ENCODE measurements at regions not wholly inside any gene's neighbourhood (a gene's known extent, or its start where the extent isn't known, plus 50 kb on each side); places are given as distances from the start of the nearest gene placed in this dataset.
A peak's percentile ranks its signal among the peaks of the same experiment; 100 is the strongest.
"Not testable (repeated sequence)": the region's sequence is repeated elsewhere in the genome, so short reads cannot be mapped to it uniquely, and the experiment has no call there.

DNA sequence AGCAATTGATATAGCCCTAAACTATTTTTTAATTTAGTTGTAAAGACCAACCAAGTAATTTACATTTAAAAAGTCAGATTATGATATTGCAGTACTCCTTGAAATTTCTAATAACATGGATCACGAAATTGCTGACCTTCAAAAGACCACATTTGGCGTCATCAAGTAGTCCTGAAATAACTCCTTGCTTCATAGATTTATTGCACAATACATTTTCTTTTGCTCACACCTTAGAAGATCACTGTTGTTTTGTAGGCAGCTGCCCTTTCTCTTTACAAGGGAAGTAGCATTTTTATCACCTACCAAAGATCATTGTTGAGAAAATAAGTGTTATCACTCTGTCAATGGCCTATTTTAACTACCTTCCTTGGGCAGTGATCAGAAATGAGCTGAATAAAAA lies 815.8 kb downstream of the METTL15 start:
- Histone ChIP-seq H3K27me3 (no peaks in the 10 kb centered on the region), H4K20me1 (no peaks in the 10 kb centered on the region), H3K9ac (no peak overlapping the region)

DNA sequence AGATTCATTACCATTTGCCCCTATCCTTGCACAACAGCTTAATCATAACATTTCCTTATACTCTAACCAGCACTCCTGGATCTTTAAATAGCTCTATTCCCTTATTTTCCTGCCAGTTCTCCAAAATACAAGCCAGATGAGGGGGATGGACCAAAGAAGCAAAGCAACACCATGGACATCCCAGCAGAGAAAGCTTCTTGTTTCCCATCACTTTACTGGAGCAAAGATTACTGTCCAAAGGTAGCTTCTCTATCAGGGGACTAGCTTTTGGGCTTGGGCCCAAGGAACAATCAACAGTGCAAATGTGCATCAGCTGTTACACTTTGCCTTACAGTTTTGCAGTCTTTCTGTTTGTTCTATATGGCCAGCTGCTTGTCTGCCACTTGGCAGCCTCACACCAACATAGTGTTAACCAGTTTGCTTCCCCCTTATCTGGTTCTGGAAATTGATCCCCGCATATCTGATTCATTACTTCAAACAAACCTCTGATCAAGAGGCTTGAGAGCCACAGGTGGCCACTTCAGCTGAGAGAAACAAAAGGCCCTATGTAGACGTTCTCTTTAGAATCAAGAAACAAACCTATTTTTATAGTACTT lies 814.3 kb downstream of the METTL15 start:
- no peaks in the 10 kb centered on the region for H3K27me3 ChIP-seq
- no peak overlapping the region for H3K9ac ChIP-seq
- no peak overlapping the region for H3K4me3 ChIP-seq
- H3K4me1 ChIP-seq = no peaks in the 10 kb centered on the region
- no peaks in the 10 kb centered on the region for H4K20me1 ChIP-seq
- no peaks in the 10 kb centered on the region for H3K36me3 ChIP-seq
- H3K27ac ChIP-seq = no peak overlapping the region
- no peak overlapping the region for H3K4me2 ChIP-seq
- H3K9me3 ChIP-seq = no peaks in the 10 kb centered on the region
- TF ChIP-seq Cebpa-rat (IDR thresholded peaks at IDR 0.05) = no peak

More for the DNA sequence above, 815.8 kb downstream of the METTL15 start:
- H3K27ac ChIP-seq = no peak overlapping the region
- H3K36me3 ChIP-seq = no peaks in the 10 kb centered on the region
- H3K4me3 ChIP-seq = no peak overlapping the region
- H3K4me2 ChIP-seq = no peak overlapping the region
- no peaks in the 10 kb centered on the region for H3K4me1 ChIP-seq
- H3K9me3 ChIP-seq = no peaks in the 10 kb centered on the region
- no peak for TF ChIP-seq Cebpa-rat (IDR thresholded peaks at IDR 0.05)

DNA sequence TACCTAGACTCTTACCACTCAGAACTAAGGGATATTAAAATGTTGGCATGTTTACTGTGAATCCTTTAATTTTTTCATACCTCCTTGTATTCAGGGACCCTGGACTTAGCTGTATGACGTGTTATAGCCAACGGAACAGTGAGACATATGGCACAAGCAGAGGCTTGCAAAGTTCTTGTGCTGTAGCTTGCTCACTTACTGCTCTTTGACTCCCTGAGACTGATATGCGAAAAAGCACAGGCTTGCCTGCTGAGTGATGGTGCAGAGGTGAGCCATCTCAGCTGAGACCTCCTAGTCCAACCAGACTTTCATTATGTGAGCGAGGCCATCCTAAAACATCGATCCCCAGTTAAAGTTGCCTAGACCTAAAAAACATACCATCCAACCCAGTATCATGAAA lies 811.0 kb downstream of the METTL15 start:
- no peak for TF ChIP-seq Cebpa-rat (IDR thresholded peaks at IDR 0.05)
- Histone ChIP-seq H3K9me3 (no peaks in the 10 kb centered on the region), H3K27me3 (no peaks in the 10 kb centered on the region), H3K4me2 (no peak overlapping the region), H3K4me3 (no peak overlapping the region), H3K36me3 (no peaks in the 10 kb centered on the region), H3K27ac (no peak overlapping the region), H3K9ac (no peak overlapping the region), H3K4me1 (no peaks in the 10 kb centered on the region), H4K20me1 (no peaks in the 10 kb centered on the region)

DNA sequence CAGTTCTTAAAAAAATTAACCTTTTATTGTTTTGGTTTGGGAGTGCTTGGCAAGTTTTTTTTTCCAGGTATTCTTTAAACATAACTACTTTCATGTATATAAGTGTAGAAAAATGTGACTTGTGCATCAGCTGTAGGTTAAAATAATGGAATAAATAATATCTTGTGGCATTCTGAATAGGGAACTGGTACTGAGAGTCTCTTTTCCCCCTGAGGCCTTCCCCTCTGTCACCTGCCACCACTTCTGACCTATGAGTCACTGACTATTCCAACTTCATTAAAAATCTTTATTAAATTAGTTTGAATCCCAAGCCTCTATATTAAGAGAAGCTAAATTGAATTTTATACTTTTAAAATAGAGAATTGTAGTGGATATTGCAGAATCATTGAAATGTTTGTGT lies 805.7 kb downstream of the METTL15 start:
- Histone ChIP-seq H3K36me3 (no peaks in the 10 kb centered on the region), H3K4me1 (peaks cover 17% of the 10 kb centered on the region), H3K27ac (no peak overlapping the region), H3K27me3 (no peaks in the 10 kb centered on the region), H3K9ac (no peak overlapping the region), H3K9me3 (no peaks in the 10 kb centered on the region), H4K20me1 (no peaks in the 10 kb centered on the region), H3K4me2 (no peak overlapping the region), H3K4me3 (no peak overlapping the region)
- no peak for TF ChIP-seq Cebpa-rat (IDR thresholded peaks at IDR 0.05)

DNA sequence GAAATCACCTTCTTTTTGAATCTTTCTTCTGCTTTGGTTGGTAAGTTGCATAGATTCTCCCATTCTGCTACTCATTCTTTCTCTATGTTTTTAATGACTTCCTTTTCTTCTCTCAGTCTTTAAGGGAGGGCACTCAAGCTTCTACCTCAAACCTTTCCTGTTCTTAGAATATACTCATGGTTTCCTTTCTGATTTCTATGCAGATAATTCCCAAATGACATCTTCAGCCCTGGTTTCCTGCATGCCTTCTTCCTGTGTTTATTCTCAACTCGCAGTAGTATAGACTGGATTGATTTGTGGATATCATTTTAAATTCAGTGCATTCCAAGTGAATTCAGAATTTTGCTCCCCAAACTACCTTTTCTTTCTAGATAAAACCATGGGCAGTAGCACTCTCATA lies 803.6 kb downstream of the METTL15 start:
- no peak overlapping the region for H3K9ac ChIP-seq
- no peaks in the 10 kb centered on the region for H3K36me3 ChIP-seq
- no peaks in the 10 kb centered on the region for H3K9me3 ChIP-seq
- H3K4me3 ChIP-seq = no peak overlapping the region
- H3K27me3 ChIP-seq = no peaks in the 10 kb centered on the region
- H4K20me1 ChIP-seq = no peaks in the 10 kb centered on the region
- H3K4me2 ChIP-seq = peak overlapping the region; percentile 51
- TF ChIP-seq Cebpa-rat (IDR thresholded peaks at IDR 0.05) = no peak
- H3K27ac ChIP-seq = no peak overlapping the region
- H3K4me1 ChIP-seq = peaks cover 17% of the 10 kb centered on the region

DNA sequence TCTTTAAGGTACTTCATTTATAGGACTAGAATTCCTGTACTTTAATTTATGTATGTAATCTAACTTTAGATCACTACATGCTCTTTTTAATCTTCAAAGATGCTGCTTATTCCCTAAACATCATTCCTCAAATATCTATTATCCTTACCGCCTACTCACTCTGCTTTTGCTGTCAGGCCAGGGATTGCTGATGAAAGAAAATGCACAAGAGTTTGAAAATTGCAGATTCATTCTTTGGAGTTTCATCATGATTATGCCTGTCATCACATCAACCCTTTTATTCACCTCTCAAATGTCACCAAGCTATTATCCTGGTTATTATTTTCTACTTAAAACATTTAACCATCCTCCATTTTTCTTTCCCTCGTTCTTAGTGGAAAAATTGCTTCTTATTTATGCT lies 802.7 kb downstream of the METTL15 start:
- H3K36me3 ChIP-seq = no peaks in the 10 kb centered on the region
- no peaks in the 10 kb centered on the region for H4K20me1 ChIP-seq
- H3K4me3 ChIP-seq = no peak overlapping the region
- H3K9ac ChIP-seq = no peak overlapping the region
- H3K27me3 ChIP-seq = no peaks in the 10 kb centered on the region
- no peak overlapping the region for H3K27ac ChIP-seq
- no peak for TF ChIP-seq Cebpa-rat (IDR thresholded peaks at IDR 0.05)
- H3K4me2 ChIP-seq = no peak overlapping the region
- H3K9me3 ChIP-seq = no peaks in the 10 kb centered on the region
- H3K4me1 ChIP-seq = peaks cover 17% of the 10 kb centered on the region

DNA sequence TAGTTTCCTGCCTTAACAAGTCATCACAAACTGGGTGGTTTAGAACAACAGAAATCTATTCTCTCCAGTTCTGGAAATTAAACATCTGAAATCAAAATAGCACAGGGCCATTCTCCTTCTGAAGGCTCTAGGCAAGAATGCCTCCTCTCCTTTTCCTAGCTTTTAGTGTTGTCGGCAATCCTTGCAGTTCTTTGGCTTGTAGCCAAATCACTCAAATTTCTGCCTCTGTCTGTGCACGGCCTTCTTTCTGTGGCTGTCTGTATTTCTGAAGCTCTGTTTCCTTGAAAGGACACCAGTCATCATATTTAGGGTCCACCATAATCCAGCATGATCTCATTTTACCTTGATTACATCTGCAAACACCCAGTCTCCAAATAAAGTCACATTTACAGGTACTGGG lies 795.5 kb downstream of the METTL15 start:
- Histone ChIP-seq H3K27ac (no peak overlapping the region), H3K36me3 (no peaks in the 10 kb centered on the region), H3K4me2 (no peak overlapping the region)

DNA sequence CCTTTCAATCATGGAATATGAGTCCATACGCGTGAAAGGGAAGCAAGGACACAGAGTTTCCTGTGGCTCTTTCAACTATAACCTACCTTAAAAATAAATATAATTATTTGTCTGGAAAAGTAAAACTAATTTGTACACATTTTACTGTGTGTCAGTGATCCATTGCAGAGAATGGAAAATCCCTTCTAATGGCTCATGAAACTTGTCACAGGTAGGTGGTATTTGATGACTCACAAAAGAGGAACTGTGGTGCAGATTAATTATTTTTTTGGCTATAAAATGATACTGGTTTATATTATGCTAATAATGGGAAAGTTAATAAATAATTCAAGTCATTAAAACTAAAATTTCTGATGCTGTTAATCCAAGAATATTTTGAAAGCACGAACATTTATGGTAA lies 792.2 kb downstream of the METTL15 start:
- no peaks in the 10 kb centered on the region for H3K4me1 ChIP-seq
- H3K36me3 ChIP-seq = no peaks in the 10 kb centered on the region

More for the DNA sequence above, 795.5 kb downstream of the METTL15 start:
- H3K27me3 ChIP-seq = no peaks in the 10 kb centered on the region
- no peaks in the 10 kb centered on the region for H3K9me3 ChIP-seq
- no peak overlapping the region for H3K4me3 ChIP-seq
- no peak overlapping the region for H3K9ac ChIP-seq
- H4K20me1 ChIP-seq = no peaks in the 10 kb centered on the region
- H3K4me1 ChIP-seq = no peaks in the 10 kb centered on the region
- no peak for TF ChIP-seq Cebpa-rat (IDR thresholded peaks at IDR 0.05)

DNA sequence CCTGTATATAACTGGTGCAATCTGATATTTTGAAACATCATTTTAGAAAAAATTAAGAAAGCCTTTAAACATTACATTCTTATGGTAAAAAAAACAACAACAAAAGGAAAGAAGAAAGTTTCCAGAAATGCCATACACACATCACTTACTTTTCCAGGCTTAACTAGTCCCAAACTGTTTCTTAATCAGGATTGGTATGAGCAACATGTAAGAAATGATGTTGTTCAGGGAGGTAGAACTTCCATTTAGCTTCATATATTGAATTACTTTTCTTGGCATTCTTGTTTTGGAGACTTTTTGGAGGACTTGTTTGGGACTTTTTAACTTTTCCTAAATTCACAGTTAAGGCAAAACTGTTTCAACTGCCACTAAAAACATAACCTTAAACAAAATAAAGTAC lies 791.5 kb downstream of the METTL15 start:
- TF ChIP-seq Cebpa-rat (IDR thresholded peaks at IDR 0.05) = no peak
- no peaks in the 10 kb centered on the region for H3K27me3 ChIP-seq
- no peaks in the 10 kb centered on the region for H3K9me3 ChIP-seq
- H3K36me3 ChIP-seq = no peaks in the 10 kb centered on the region
- H3K4me2 ChIP-seq = no peak overlapping the region
- no peak overlapping the region for H3K9ac ChIP-seq
- no peaks in the 10 kb centered on the region for H4K20me1 ChIP-seq
- no peak overlapping the region for H3K27ac ChIP-seq
- H3K4me3 ChIP-seq = no peak overlapping the region
- H3K4me1 ChIP-seq = no peaks in the 10 kb centered on the region

More for the DNA sequence above, 792.2 kb downstream of the METTL15 start:
- Histone ChIP-seq H4K20me1 (no peaks in the 10 kb centered on the region), H3K27me3 (no peaks in the 10 kb centered on the region), H3K9me3 (no peaks in the 10 kb centered on the region), H3K27ac (no peak overlapping the region), H3K4me3 (no peak overlapping the region), H3K4me2 (no peak overlapping the region), H3K9ac (no peak overlapping the region)
- TF ChIP-seq Cebpa-rat (IDR thresholded peaks at IDR 0.05) = no peak

DNA sequence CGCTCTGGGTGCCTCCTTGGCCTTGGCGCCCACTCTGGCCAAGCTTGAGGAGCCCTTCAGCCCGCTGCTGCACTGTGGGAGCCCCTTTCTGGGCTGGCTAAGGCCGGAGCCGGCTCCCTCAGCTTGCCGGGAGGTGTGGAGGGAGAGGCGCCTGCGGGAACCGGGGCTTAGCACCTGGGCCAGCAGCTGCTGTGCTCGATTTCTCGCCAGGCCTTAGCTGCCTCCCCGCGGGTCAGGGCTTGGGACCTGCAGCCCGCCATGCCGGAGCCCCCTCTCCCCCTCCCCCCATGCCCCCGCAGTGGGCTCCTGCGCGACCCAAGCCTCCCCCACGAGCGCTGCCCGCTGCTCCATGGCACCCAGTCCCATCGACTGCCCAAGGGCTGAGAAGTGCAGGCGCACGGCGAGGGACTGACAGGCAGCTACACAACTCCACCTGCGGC lies 782.4 kb downstream of the METTL15 start:
- H3K9ac ChIP-seq, H3K9me3 ChIP-seq, H3K4me3 ChIP-seq, H4K20me1 ChIP-seq, H3K27ac ChIP-seq, H3K27me3 ChIP-seq, H3K36me3 ChIP-seq, H3K4me1 ChIP-seq, H3K4me2 ChIP-seq: not testable (repeated sequence)

DNA sequence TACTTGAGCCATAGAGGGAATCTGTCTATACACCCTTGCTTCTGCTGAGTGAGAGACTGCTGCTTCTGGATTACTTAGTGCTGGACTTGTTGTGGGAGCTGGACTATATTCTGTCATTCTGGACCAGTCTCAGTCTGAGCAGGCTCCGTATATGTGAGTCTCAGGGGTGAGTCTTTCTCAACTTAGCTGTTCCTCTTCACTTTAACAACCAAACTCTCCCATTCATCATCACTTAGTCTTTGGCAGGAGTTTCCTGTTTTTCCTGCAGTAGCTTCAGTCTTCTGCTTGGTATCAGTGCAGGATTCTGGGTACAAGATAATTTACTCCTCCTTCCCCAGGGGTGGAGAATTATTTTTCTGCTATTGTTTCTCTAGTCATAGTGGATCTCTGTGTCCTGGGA lies 779.5 kb downstream of the METTL15 start:
- Histone ChIP-seq H3K36me3 (no peaks in the 10 kb centered on the region), H3K27me3 (no peaks in the 10 kb centered on the region), H3K27ac (no peak overlapping the region), H3K9me3 (0 out of 2 replicates have a peak, but pooled peaks cover 4% of the 10 kb centered on the region), H3K4me3 (no peak overlapping the region), H4K20me1 (no peaks in the 10 kb centered on the region), H3K4me2 (no peak overlapping the region), H3K4me1 (no peaks in the 10 kb centered on the region), H3K9ac (no peak overlapping the region)
- TF ChIP-seq Cebpa-rat (IDR thresholded peaks at IDR 0.05) = no peak
